Panc1 (cell line): ENCODE measurements at regions not wholly inside any gene's neighbourhood (a gene's known extent, or its start where the extent isn't known, plus 50 kb on each side); places are given as distances from the start of the nearest gene placed in this dataset.

ENCODE experiments used
- ATAC-seq: fragments of 200-7000 bp; cut with Tn5 transposase; 2 replicates; pipeline ENCODE4 v1.9.1; 2020; ENCODE audit warnings: mild to moderate bottlenecking, moderate library complexity
- BruUV-seq: library from RNA; stranded (reverse); fragments of 400-500 nt; replicated peaks from 2 replicates; lab custom pipeline; 2021; lab: Mats Ljungman, UMichigan
- CTCF ChIA-PET: fragments of 300-600 bp; sonication (Branson Sonifier 250); formaldehyde crosslinking; loops from one replicate; lab custom pipeline; 2022; ENCODE audit warnings: antibody characterized with exemption; lab: Charles Lee
- POLR2A ChIA-PET: fragments of 300-600 bp; sonication (Branson Sonifier 250); formaldehyde crosslinking; loops from one replicate; lab custom pipeline; 2022; ENCODE audit warnings: antibody characterized with exemption; lab: Charles Lee
- DNase-seq: peaks from one replicate; pipeline ENCODE4 v3.0.0-alpha.2; 2010; ENCODE audit warnings: low read depth, low spot score
- H3K27ac ChIP-seq: 2 replicates; pipeline ENCODE4 v1.5.1; 2011; ENCODE audit warnings: mild to moderate bottlenecking, low read length, inconsistent platforms
- H3K27me3 ChIP-seq: fragments of 200-500 bp; sonication (Bioruptor generic); 2 replicates; pipeline ENCODE4 v1.6.0; 2014; ENCODE audit warnings: low read length, inconsistent platforms; ENCODE audit not compliant: control insufficient read depth, insufficient read depth
- H3K36me3 ChIP-seq: fragments of 200-500 bp; sonication (Bioruptor generic); 2 replicates; pipeline ENCODE4 v1.5.1; 2014; ENCODE audit warnings: inconsistent platforms, mild to moderate bottlenecking, low read length, moderate library complexity; ENCODE audit not compliant: control insufficient read depth, insufficient read depth
- H3K4me1 ChIP-seq: 2 replicates; pipeline ENCODE4 v1.5.1; 2011; ENCODE audit warnings: inconsistent platforms, mild to moderate bottlenecking, low read length, moderate library complexity; ENCODE audit not compliant: control insufficient read depth, insufficient read depth
- H3K4me3 ChIP-seq, 2 experiments: 2 replicates each; pipeline ENCODE4 v1.5.1; 2011 to 2012; ENCODE audit warnings: low read depth in 2 of 2, low read length in 2 of 2, mild to moderate bottlenecking in 2 of 2, inconsistent platforms in 1 of 2, moderate library complexity in 1 of 2
- H3K9me3 ChIP-seq: fragments of 200-500 bp; sonication (Bioruptor generic); 2 replicates; pipeline ENCODE4 v1.5.1; 2014; ENCODE audit warnings: low read depth, mild to moderate bottlenecking, inconsistent platforms, low read length, moderate library complexity; ENCODE audit not compliant: control insufficient read depth, insufficient read depth
- CTCF ChIP-seq: fragments of 450-650 bp; IDR thresholded peaks from 2 replicates; pipeline ENCODE4 v1.5.1; 2017; ENCODE audit warnings: mild to moderate bottlenecking
- POLR2AphosphoS5 ChIP-seq: IDR thresholded peaks from 2 replicates; pipeline ENCODE4 v1.6.1; 2012; ENCODE audit warnings: mild to moderate bottlenecking, low read depth, low read length, moderate library complexity
- REST ChIP-seq, 2 experiments: IDR thresholded peaks; 2 replicates each; pipeline ENCODE4 v1.6.1; 2011 to 2012; ENCODE audit warnings: low read depth in 2 of 2, control low read depth in 1 of 2, low read length in 1 of 2, mild to moderate bottlenecking in 1 of 2, moderate library complexity in 1 of 2; ENCODE audit not compliant: insufficient read depth in 1 of 2
- SIN3A ChIP-seq: IDR thresholded peaks from 2 replicates; pipeline ENCODE4 v1.6.1; 2012; ENCODE audit warnings: low read depth, mild to moderate bottlenecking, low read length, moderate library complexity, borderline replicate concordance; ENCODE audit not compliant: insufficient read depth
- TCF7L2 ChIP-seq: IDR thresholded peaks from 2 replicates; pipeline ENCODE4 v1.6.1; 2011; ENCODE audit warnings: mild to moderate bottlenecking, low read depth, low read length, inconsistent platforms
- in situ Hi-C: cut with HindIII; loops from 2 replicates; pipeline ENCODE4 v1.10.0; 2016; ENCODE audit warnings: low sequenced_read_pairs, low pct_unique_long_range_greater_than_20kb
- intact Hi-C: fragments of 100-400 bp; cut with micrococcal nuclease; formaldehyde crosslinking; loops from one replicate; pipeline ENCODE4 v1.10.0; 2022; ENCODE audit not compliant: unreplicated experiment

DNA sequence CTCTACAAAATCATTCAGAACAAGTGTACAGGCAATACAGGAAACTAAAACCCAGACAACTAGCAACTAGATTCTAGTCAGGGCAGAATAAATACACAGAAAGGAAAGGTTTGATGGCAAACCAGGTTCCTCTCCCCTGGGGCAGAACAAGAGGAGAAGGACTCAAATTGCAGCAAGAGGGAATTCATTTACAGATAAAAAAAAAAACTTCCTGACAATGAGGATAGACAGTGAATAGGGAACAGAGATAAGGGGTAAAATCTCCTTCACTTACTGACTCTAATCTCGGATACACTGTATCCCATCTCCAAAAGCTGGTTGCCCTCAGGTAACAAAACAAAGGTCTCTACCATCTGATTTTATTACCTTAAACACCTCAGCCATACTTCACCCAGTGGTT is 244.0 kb downstream of the SEC61B start:
- Histone ChIP-seq H3K4me3 (no peak overlapping the region), H3K9me3 (no peaks in the 10 kb centered on the region), H3K36me3 (no peaks in the 10 kb centered on the region), H3K27ac (no peak overlapping the region), H3K27me3 (no peaks in the 10 kb centered on the region), H3K4me1 (no peaks in the 10 kb centered on the region)
- ChIA-PET POLR2A (no interaction called here), CTCF (no interaction called here)
- no TSS peak for BruUV-seq
- intact Hi-C loops: no loop called here
- ATAC-seq (no peak), DNase-seq (no peak)
- TF ChIP-seq POLR2AphosphoS5 (no peak), CTCF (no peak), REST (IDR thresholded peaks at IDR 0.05; ENCODE audit: insufficient read depth in 1 of 2, low read depth in 2 of 2, low read length in 1 of 2) (no peak), TCF7L2 (no peak), SIN3A (no peak)
- in situ Hi-C loops: no loop called here

DNA sequence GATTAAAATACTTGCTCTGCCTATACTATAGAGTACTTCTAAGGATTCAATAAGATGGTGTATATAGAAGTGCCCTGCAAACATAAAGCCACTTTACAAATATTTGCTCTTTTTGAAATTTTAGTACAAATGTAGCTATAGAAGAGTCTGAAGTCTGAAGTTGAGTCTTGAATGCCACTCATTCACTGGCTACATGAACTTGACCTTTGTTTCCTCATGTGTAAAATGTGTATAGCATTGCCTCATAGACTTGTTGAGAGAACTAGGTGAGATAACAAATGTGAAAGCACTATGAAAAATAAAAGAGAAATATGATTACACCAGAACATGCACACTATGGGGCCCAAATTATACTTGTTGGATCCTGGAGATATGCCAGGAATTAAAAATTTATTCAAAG is 244.7 kb downstream of the SEC61B start:
- H3K9me3 ChIP-seq: no peaks in the 10 kb centered on the region
- no peak overlapping the region for H3K27ac ChIP-seq
- no peak for DNase-seq
- H3K4me1 ChIP-seq: no peaks in the 10 kb centered on the region
- H3K4me3 ChIP-seq: no peak overlapping the region
- TF ChIP-seq CTCF (no peak), TCF7L2 (no peak), SIN3A (no peak), POLR2AphosphoS5 (no peak)
- in situ Hi-C loops: no loop called here
- POLR2A ChIA-PET: no interaction called here
- no peak for ATAC-seq
- no peaks in the 10 kb centered on the region for H3K36me3 ChIP-seq
- no TSS peak for BruUV-seq
- no peaks in the 10 kb centered on the region for H3K27me3 ChIP-seq
- intact Hi-C loops: no loop called here
- CTCF ChIA-PET: no interaction called here

- BruUV-seq: no TSS peak
- intact Hi-C loops (no loop called here), in situ Hi-C loops (no loop called here)
- Histone ChIP-seq H3K27ac (no peak overlapping the region), H3K27me3 (no peaks in the 10 kb centered on the region), H3K4me1 (no peaks in the 10 kb centered on the region), H3K36me3 (no peaks in the 10 kb centered on the region), H3K4me3 (no peak overlapping the region), H3K9me3 (no peaks in the 10 kb centered on the region)
- POLR2A ChIA-PET: no interaction called here
- DNase-seq (no peak), ATAC-seq (no peak)
- no peak for TF ChIP-seq SIN3A
- no peak for TF ChIP-seq POLR2AphosphoS5
- no peak for TF ChIP-seq REST (IDR thresholded peaks at IDR 0.05; ENCODE audit: insufficient read depth in 1 of 2, low read depth in 2 of 2, low read length in 1 of 2)
- TF ChIP-seq CTCF: no peak
- TF ChIP-seq TCF7L2: no peak
- CTCF ChIA-PET: no interaction called here
These were observed 249.0 kb downstream of the SEC61B start for GRCh38 chr9:99471033-99471432.
